Smooth muscle cell (in vitro differentiated cells): ENCODE measurements at regions not wholly inside any gene's neighbourhood (a gene's known extent, or its start where the extent isn't known, plus 50 kb on each side); places are given as distances from the start of the nearest gene placed in this dataset.

Experiments used
- DNase-seq: peaks from one replicate; lab custom pipeline; 2025; ENCODE audit not compliant: unreplicated experiment; lab: John Stamatoyannopoulos, UW
- H2AFZ ChIP-seq: fragments of 200-600 bp; sonication (generic); 2 replicates; pipeline ENCODE4 v1.6.0; 2016; ENCODE audit warnings: antibody characterized with exemption, low read depth, mild to moderate bottlenecking
- H3F3A ChIP-seq: fragments of 200-600 bp; sonication (generic); 2 replicates; pipeline ENCODE4 v1.6.0; 2017; ENCODE audit warnings: antibody characterized with exemption, low read depth
- H3K27ac ChIP-seq: fragments of 200-600 bp; sonication (generic); 2 replicates; pipeline ENCODE4 v1.5.1; 2016; ENCODE audit warnings: low read depth, mild to moderate bottlenecking
- H3K27me3 ChIP-seq: fragments of 200-600 bp; sonication (generic); 2 replicates; pipeline ENCODE4 v1.6.1; 2016; ENCODE audit warnings: low read depth, mild to moderate bottlenecking
- H3K36me3 ChIP-seq: fragments of 200-600 bp; sonication (generic); 2 replicates; pipeline ENCODE4 v1.5.1; 2016; ENCODE audit warnings: low read depth
- H3K4me1 ChIP-seq: fragments of 200-600 bp; sonication (generic); 2 replicates; pipeline ENCODE4 v1.5.1; 2016; ENCODE audit warnings: low read depth
- H3K4me2 ChIP-seq: fragments of 200-600 bp; sonication (generic); 2 replicates; pipeline ENCODE4 v1.6.0; 2016; ENCODE audit warnings: mild to moderate bottlenecking
- H3K4me3 ChIP-seq: fragments of 200-600 bp; sonication (generic); 2 replicates; pipeline ENCODE4 v1.5.1; 2016; ENCODE audit warnings: mild to moderate bottlenecking
- H3K79me2 ChIP-seq: fragments of 200-600 bp; sonication (generic); 2 replicates; pipeline ENCODE4 v1.6.0; 2016; ENCODE audit warnings: low read depth, mild to moderate bottlenecking
- H3K9ac ChIP-seq: fragments of 200-600 bp; sonication (generic); 2 replicates; pipeline ENCODE4 v1.6.0; 2016; ENCODE audit warnings: low read depth
- H3K9me3 ChIP-seq: fragments of 200-600 bp; sonication (generic); replicated peaks from 2 replicates; pipeline ENCODE4 v1.5.1; 2016; ENCODE audit warnings: low read depth
- H4K20me1 ChIP-seq: fragments of 200-600 bp; sonication (generic); 2 replicates; pipeline ENCODE4 v1.6.0; 2016; ENCODE audit warnings: low read depth
- WGBS: methylation state at CpG from one replicate; pipeline ENCODE4 v1.1.7; 2016; ENCODE audit warnings: low lambda C conversion rate; 5-methylcytosine and 5-hydroxymethylcytosine counted together
- TF ChIP-seq, protein P1 (sequence below): fragments of 200-600 bp; sonication (generic); IDR thresholded peaks from 2 replicates; pipeline ENCODE4 v1.5.1; 2017; ENCODE audit warnings: borderline replicate concordance, mild to moderate bottlenecking, antibody characterized with exemption; ENCODE audit not compliant: insufficient read depth, poor library complexity, severe bottlenecking

- Histone ChIP-seq H3K9me3 (no peaks in the 10 kb centered on the region), H3K79me2 (no peaks in the 10 kb centered on the region), H4K20me1 (no peaks in the 10 kb centered on the region), H3K27me3 (no peaks in the 10 kb centered on the region), H3K4me1 (peaks cover 16% of the 10 kb centered on the region), H3K4me2 (no peak overlapping the region), H3K4me3 (no peak overlapping the region), H3K36me3 (no peaks in the 10 kb centered on the region), H3K27ac (no peak overlapping the region), H3K9ac (no peak overlapping the region), H3F3A (no peaks in the 10 kb centered on the region), H2AFZ (no peak overlapping the region)
- TF ChIP-seq, protein P1, sequence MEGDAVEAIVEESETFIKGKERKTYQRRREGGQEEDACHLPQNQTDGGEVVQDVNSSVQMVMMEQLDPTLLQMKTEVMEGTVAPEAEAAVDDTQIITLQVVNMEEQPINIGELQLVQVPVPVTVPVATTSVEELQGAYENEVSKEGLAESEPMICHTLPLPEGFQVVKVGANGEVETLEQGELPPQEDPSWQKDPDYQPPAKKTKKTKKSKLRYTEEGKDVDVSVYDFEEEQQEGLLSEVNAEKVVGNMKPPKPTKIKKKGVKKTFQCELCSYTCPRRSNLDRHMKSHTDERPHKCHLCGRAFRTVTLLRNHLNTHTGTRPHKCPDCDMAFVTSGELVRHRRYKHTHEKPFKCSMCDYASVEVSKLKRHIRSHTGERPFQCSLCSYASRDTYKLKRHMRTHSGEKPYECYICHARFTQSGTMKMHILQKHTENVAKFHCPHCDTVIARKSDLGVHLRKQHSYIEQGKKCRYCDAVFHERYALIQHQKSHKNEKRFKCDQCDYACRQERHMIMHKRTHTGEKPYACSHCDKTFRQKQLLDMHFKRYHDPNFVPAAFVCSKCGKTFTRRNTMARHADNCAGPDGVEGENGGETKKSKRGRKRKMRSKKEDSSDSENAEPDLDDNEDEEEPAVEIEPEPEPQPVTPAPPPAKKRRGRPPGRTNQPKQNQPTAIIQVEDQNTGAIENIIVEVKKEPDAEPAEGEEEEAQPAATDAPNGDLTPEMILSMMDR, result no peak
- 89% methylated on average over 5 of the region's 5 CpGs for WGBS
- no peak for DNase-seq
These were observed 126.9 kb upstream of the TAPT1 start for GRCh38 chr4:16353165-16353564.

GRCh38 chr4:16351161-16351560, 124.9 kb upstream of the TAPT1 start:
- H2AFZ ChIP-seq, result no peak overlapping the region
- no peaks in the 10 kb centered on the region for H4K20me1 ChIP-seq
- peaks cover 16% of the 10 kb centered on the region for H3K4me1 ChIP-seq
- H3K4me2 ChIP-seq, result no peak overlapping the region
- DNase-seq, result no peak
- no peaks in the 10 kb centered on the region for H3K36me3 ChIP-seq
- TF ChIP-seq, protein P1, result no peak
- H3K4me3 ChIP-seq, result no peak overlapping the region
- H3K27ac ChIP-seq, result no peak overlapping the region
- H3K9ac ChIP-seq, result no peak overlapping the region
- no peaks in the 10 kb centered on the region for H3K79me2 ChIP-seq
- no peaks in the 10 kb centered on the region for H3K27me3 ChIP-seq
- no peaks in the 10 kb centered on the region for H3F3A ChIP-seq
- 78% methylated on average over 8 of the region's 8 CpGs for WGBS
- H3K9me3 ChIP-seq, result no peaks in the 10 kb centered on the region

DNA sequence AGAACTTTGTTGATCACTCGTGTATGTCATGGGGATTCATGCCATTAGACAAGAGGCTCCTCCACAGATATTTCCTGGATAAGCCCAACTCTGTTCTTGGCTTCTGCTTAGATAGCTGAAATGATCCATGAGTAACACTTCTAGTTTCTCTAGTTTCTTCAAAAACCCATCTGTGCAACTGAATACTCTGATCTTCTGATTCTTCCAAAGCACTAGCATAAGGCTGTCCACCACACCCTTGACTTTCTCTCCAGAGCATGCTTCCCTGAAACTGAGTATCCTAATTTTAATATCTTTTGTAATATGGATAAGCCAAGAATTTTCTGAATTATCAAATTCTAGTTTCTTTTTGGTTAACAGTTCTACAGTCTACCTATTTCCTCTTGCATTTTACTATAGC, 118.6 kb upstream of the TAPT1 start:
- Histone ChIP-seq H3K27ac (no peak overlapping the region), H3K36me3 (no peaks in the 10 kb centered on the region), H3K4me2 (no peak overlapping the region), H3K9me3 (no peaks in the 10 kb centered on the region), H3K4me1 (no peaks in the 10 kb centered on the region), H3F3A (no peaks in the 10 kb centered on the region), H3K27me3 (peaks cover 10% of the 10 kb centered on the region), H4K20me1 (no peaks in the 10 kb centered on the region), H3K79me2 (no peaks in the 10 kb centered on the region), H3K4me3 (no peak overlapping the region), H3K9ac (no peak overlapping the region), H2AFZ (no peak overlapping the region)
- TF ChIP-seq, protein P1, result no peak
- WGBS, result 79% methylated on average over 1 of the region's 1 CpG
- DNase-seq, result no peak

DNA sequence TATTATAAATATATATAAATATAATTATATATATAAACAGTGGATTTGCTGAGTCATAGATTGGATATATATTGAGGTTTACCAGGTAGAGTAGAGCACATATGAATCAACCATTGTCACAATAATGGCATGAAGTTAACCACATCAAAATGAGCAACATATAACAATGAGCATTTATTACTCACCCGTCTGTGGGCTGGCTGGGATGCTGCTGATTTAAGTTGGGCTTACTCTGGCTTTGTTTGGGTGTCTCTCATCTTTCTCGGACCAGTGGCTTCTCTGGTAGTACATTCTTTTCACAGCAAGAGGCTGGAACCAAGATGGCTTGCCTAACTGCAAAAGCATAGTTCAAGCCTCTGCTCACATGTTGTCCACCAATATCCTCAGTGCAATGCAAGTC, 111.7 kb upstream of the TAPT1 start:
- H3K4me3 ChIP-seq, result no peak overlapping the region
- no peaks in the 10 kb centered on the region for H4K20me1 ChIP-seq
- H3K4me1 ChIP-seq, result no peaks in the 10 kb centered on the region
- peaks cover 10% of the 10 kb centered on the region for H3K27me3 ChIP-seq
- TF ChIP-seq, protein P1, result no peak
- H3K9me3 ChIP-seq, result no peaks in the 10 kb centered on the region
- H3K4me2 ChIP-seq, result no peak overlapping the region
- no peak overlapping the region for H3K27ac ChIP-seq
- H2AFZ ChIP-seq, result no peak overlapping the region
- 38% methylated on average over 2 of the region's 2 CpGs for WGBS
- no peaks in the 10 kb centered on the region for H3K36me3 ChIP-seq
- no peak for DNase-seq
- no peak overlapping the region for H3K9ac ChIP-seq
- H3K79me2 ChIP-seq, result no peaks in the 10 kb centered on the region
- no peaks in the 10 kb centered on the region for H3F3A ChIP-seq
